Right kidney (tissue), 1 donor: ENCODE measurements at regions not wholly inside any gene's neighbourhood (a gene's known extent, or its start where the extent isn't known, plus 50 kb on each side); places are given as distances from the start of the nearest gene placed in this dataset.
"Not testable (repeated sequence)": the region's sequence is repeated elsewhere in the genome, so short reads cannot be mapped to it uniquely, and the experiment has no call there.

ENCODE experiments used
- DNase-seq: peaks from one replicate; pipeline ENCODE4 v3.0.0-alpha.2; 2016

DNA sequence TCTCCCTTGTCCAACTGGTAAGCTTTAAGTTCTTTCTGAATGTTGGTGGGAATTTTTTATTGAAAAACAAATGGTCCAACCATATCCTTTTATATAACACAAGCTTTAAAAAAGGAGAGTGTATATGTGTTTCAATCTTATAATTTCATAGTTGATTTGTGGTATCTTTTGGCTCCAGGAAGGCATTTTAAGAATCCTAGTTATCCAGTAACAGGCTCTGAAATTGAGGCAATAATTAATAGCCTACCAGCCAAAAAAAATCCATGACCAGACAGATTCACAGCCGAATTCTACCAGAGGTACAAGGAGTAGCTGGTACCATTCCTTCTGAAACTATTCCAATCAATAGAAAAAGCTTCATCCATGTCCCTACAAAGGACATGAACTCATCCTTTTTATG is 141.6 kb downstream of the FZD1 start:
- DNase-seq, result not testable (repeated sequence)

DNA sequence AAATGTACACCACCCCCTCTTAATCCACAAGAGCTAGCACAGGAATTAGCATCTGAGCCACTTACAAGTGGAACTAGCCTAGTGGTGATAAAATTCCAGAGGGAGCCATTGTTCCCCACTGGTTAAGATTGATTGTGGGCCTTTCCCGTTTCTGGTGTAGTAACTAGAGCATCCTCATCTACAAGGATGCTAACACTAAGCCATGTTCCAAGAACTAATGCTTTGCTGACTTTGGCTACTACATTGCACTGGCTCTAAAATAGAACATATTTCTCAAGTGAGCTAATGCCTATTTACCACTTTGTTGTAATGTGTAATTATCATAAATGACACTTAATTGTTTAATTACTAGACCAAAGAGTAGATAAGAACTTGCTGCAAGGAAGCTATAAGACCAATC is 143.7 kb downstream of the FZD1 start:
- DNase-seq, result no peak

DNA sequence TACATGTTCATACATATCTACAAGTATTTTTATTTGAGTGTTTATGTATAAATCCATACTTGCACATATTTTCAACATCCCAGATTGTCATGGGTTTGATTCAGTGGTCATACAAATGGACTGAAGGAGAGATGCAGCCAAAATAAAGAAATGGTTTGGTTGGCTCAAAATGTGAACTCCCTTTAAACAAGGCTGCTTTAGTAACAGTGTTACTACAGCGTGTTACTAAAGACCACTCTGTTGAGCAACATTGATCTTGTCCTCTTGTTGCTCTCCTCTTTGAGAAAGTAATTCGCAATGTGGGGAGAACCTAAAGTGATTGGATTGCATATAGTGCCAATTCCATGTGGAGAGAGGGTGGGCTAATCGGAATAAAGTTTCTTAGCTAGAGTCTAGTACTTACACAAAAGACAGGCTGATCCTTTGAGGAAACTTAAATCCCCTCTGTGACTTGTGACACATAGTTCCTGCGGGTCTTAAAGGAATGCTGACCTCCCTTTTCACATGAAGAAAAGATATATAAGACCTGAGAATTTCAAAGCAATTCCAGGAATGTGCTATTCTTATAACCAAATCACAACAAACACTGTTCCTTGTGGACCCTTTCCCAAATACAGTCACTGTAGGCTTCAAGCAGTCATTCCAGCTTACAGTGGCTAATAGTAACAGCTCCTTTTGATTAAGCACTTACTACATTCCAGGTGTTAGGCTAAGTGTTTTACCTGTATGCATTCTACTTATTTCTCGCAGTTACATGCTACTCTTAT is 144.3 kb downstream of the FZD1 start:
- no peak for DNase-seq

DNA sequence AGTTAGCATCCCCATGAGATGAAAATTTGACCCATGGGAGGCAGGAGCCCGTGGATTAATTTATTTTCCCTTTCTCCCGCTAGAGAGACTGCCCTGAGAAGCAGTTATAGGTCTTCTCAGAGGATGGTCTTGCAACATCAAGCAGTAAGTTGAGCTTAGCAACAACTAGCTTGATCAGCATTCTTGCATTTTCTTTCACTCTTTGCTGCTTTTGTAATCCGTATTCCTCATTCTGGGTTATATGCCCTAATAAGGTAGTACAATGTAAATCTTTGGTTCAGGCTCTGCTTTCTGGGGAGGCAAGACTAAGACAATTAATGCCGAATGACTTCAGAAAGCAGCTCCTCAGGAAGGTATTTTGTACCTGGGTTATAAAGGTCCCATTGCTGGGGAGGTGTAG is 146.8 kb downstream of the FZD1 start:
- no peak for DNase-seq

DNA sequence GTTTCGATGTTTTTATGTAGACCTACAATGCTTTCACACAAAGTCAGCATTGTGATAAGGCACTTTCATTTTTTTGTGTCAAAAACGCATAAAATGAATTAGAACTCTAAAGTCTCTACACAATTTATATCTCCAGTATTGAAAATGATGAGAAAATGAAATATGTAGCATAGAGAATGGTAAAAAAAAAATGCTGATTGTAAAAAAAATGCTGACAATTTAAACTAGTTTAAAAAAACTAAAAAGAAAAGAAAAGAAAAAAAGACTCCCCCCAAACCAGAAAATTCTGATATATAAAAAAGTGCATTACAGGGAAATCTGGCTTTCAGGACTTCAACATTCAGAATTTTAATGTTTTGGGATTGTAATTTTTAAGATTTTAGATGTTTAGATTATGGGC is 148.1 kb downstream of the FZD1 start:
- DNase-seq, result no peak

DNA sequence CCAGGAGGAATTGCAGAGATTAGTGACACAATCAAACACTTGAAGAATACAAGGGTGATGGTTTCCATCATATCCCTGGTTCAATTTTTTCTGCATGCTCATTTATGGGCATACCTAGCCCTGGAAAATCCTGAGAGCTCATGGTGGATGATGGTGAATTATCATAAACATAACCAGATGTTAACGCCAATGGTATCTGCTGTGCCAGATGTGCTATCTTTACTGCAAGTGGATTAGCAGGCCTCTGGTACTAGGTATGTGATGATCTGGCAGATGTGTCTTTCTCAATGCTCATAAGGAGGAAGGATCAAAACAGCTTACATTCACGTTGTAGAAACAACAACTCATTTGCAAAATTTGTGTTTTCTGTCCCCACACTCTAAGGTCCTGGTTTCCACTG is 150.5 kb downstream of the FZD1 start:
- DNase-seq, result no peak

DNA sequence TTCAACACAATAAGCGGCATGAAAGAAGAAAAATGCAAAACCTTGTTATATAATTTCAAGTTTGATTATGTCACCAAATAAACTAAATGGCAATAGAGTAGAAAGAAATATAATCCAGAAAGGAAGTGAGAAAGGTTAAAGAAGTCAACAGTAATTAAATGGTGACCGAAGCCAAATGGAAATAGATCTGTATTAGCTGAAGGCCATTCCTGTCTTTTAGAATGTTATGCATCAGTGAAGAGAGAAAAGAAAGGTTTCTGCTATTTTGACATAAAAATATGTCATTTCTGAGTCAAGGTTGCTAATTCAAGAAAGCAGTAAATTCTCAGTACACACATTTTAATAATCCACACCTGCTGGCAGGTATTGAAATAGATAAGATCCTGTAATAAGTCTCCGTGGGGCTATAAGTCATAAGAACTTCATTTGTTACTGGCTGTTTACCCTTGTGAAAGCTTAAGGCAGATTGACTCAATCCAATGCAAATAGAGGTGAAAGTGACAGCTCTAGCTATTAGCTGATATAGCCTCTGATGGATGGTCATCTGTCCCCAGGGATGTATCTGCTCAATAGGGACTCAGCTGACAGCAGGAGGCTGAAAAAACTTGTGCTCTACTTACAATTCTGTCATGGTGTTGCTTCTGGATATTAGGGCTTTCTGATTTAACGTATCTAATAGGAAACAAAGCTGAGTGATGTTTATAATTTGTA is 152.1 kb downstream of the FZD1 start:
- DNase-seq, result no peak

DNA sequence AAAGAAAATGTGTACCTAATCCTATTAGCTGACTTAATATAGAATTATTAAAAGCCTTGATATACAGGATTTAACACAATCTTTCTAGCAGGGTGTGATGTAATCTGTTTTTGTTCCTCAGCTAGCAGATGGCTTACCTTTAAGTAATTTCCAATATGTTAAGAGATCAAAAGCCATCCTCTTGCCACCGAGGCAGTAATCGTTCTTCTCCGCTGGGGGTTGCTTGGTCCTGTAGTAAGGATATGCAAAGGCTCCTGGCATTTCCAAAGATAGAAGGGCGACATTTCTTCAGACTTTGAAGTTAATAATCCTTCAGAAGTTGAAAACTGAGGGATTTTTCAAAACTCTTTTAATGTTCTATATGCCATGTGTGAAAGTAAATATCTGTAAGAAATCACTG is 156.4 kb downstream of the FZD1 start:
- DNase-seq, result no peak

DNA sequence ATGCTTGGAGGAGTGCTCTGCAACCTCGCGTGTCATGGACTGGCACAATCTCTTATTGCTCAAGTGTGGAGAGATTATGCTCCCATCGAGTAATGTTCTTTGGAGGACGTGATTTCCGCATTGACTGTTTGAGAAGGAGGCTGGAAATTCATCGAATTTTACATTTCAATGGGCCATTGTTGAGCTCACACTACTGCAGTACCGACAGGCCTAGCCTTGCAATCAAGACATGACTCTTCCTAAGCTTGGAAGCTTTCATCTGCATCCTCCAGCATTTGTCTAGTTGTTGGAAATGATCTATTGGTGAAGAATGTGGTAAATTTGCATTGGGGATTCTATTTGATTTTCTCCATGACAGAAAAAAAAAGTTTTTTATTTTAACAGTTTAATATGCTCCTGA is 156.8 kb downstream of the FZD1 start:
- DNase-seq, result no peak

DNA sequence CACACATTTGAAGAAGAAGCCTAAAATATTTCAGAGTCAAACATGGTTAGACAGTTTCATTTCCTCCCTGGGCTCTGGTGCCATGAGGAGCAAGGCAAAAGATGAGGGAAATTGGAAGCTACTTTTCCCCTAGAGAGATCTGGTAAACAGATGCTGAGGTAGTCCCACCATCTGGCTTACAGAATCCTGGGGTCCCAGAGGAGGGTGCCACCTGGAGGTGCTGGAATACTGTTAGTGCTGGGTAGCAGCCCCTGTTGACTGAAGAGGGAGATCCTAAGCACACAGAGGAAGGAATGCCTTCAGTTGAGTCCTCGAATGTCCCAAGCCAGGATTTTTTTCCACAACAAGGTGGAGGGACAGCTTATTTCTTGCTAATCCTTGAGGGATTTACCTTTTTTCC is 160.1 kb downstream of the FZD1 start:
- DNase-seq, result no peak

DNA sequence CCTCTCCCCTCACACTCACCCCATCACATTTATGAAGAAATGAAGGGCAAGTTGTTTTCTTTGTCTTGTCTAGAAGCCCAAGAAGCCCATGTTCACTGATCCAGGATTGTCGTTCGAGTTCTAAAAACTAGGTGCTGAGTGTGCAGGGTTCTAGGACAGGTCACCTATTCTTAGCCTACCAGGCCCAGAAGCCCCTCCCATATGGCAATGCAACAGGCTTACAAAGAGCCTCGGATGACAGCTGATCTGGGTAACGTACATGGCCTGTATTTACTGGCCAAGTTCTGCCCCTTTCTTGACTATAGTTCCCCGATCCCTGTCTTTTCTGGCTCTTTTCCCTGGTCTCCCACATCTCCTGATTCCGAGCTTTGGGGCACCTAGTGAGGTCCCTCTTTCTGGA is 160.9 kb downstream of the FZD1 start:
- DNase-seq, result no peak

DNA sequence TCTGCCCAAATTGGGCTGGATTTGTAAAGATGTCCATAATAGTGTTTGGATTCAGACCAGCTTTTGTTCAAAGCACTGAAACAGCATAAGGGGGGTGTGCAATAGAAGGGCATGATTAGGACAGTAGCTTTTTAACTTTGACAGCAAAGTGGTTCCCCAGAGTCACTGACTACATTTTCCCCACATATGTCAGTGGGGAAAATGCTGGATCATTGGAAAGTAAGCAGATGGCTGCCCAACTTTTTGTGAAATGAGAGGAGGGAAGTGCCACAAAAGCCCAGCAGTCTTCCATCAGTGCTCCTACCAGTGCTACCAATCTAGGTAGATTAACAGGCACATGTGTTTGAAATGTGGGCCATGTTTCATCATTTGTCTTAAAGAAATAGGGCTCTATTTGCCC is 162.8 kb downstream of the FZD1 start:
- no peak for DNase-seq

DNA sequence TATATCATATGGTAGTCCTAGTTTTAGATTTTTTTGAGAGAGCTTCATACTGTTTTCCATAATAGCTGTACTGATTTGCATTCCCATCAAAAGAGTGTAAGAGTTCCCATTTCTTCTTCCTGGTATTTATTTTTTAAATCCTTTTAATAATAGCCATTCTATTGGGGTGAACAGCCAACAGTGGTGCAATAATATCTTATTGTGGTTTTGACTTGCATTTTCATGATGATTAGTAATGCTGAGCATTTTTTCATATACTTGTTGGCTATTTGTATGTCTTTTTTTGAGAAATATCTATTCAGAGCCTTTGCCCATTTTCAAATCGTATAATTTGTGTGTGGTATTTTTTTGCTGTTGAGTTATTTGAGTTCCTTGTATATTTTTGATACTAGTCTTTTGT is 167.4 kb downstream of the FZD1 start:
- no peak for DNase-seq

DNA sequence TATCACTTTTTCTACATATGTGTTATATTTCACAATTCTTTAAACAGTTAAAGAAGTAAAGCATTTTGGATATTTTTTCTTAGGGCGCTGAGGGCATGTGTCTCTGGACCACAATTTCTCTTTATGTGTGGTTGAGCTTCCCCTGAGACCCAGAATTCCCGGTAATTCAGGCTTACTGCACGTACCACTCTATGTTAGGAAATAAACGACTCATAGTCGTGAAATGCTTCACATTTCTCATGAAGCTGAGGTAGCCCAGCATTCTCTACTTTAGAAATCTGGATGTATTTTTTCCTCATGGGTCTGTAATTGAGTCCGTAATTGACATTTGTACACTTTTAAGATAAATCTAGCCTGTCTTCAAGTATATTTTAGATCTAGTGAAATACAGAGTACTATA is 170.6 kb downstream of the FZD1 start:
- no peak for DNase-seq

DNA sequence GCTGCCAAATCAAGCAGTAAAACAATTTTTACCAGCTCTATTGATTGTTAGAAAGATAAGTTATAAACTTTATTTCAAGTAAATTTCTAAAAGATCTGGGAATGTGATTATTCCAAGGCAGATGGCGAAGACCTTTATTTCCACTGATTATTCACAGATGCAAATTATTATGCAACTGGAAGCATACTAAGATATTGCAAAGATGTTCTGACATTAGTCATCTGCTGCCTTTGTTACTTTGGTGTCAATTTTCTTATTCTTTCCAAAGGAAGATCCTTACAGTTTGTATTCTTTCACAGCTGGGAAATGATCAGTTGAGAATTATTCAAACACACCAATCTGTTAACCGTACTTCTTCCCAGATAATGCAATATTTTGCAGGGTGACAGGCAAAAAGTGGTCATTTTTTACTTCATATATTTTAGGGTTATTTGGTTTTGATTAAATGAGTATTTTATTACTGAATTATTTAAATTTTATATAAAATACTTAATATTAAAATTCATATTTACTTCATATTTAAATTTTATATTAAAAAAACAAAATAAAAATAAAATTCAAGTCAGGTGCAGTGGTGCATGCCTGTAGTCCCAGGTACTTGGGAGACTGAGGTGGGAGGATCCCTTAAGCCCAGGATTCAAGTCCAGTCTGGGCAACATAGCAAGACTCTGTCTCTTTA is 171.3 kb downstream of the FZD1 start:
- DNase-seq, result no peak

DNA sequence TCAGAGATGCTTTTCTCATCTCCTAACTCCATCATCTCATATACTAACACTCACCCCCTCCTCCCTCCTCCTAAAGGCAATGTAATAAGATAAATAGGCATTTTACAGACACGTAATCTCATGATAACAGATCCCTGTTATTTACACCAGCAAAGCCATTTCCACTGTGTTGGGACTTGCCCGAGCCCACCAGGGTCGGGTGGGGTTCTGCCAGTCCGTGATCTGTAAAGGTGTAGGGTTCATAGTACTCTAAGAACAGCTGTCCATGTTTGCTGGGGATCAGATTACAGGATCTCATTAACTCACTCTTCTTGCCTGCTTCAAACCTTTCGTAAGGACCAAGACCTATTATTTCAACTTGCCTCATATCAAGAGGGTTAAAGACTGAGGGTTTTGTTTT is 172.4 kb downstream of the FZD1 start:
- DNase-seq, result peak; percentile 6

DNA sequence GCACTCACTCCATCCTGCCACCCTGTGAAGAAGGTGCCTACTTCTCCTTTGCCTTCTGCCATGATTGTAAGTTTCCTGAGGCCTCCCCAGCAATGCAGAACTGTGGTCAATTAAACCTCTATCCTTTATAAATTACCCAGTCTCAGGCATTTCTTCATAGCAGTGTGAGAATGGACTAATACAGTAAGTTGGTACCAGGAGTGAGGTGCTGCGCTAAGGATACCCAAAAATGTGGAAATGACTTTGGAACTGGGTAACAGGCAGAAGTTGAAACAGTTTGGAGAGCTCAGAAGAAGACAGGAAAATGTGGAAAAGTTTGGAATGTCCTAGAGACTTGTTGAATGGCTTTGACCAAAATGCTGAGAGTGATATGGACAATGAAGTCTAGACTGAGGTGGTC is 176.0 kb downstream of the FZD1 start:
- not testable (repeated sequence) for DNase-seq

DNA sequence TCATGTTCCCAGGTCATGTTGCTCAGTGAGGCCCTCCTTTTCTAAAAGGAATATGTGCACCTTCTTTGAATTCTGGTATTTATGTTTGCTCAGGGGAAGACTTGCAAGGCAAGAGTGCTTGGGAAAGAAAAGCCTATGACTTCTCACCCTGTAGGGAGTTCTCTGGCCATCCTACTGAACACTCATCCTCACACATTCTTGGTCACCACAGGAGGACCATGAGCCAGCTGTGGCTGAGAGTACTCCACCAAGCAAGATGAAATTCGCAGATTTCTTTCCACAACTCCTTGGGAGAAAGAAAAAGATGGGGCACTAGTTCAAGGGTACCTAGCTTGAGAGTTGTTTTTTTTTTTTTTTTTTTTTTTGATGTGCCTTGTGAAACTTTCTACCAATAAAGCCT is 179.6 kb downstream of the FZD1 start:
- no peak for DNase-seq

DNA sequence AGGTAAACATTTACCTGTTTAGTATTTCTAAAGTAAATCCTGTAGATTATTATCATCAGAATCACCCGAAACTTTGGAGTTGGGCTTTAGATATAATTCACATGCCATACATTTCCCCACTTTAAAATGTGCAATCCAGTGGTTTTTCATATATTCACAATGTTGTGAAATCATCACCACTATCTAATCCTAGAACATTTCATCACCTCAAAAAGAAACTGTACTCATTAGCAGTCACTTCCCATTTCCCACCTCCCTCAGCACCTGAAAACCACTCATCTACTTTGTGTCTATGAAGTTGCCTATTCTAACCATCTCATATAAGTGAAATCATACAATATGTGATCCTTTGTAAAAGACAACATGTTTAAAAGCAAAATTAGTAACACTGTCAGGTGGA is 182.6 kb downstream of the FZD1 start:
- no peak for DNase-seq

DNA sequence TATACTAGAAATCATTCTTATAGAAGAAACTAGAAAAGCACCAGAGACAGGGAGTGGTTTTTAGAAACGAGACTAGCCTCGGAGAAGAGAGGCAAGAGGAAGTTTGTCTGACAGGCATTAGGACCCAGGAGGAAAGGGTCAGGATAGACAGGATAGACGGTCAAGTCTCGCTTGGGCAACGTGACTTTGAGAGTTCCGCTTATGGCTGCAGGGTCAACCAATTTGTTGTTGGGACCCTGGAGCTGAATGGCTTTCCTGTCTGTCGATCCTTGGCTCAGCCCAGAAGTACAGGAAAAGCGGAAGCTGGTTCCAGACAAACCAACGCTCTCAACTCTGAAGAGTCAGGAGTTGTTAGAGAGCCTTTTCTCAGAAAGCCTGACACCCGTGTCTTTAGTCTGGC is 191.2 kb downstream of the FZD1 start:
- no peak for DNase-seq

DNA sequence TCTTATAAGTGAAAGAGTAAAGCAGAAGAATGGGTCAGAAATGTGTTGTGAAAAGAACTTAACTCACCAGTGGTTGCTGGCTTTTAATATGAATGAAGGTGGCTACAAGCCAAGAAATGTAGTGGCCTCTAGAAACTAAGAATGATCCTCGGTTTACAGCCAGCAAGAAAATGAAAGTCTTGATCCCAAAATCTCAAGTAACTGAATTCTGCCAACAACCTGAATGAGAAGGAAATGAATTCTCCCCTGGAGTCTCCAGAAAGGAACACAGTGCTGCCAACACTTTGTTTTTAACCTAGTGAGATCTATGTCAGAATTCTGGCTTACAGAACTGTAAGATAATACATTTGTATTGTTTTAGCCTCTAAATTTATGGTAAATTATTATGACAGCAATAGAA is 193.0 kb downstream of the FZD1 start:
- no peak for DNase-seq

DNA sequence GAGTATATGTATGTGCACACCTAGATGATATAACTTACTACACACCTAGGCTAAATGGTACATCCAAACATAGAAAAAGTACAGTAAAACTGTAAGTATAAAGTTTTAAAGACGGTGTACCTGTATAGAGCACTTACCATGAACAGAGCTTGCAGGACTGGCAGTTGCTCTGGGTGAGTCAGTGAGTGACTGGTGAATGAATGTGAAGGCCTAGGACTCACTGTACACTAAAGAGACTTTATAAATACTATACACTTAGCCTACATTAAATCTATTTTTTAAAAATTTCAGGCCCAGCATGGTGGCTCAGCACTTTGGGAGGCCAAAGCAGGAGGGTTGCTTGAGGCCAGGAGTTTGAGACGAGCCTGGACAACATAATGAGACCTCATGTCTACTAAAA is 195.3 kb downstream of the FZD1 start:
- no peak for DNase-seq

DNA sequence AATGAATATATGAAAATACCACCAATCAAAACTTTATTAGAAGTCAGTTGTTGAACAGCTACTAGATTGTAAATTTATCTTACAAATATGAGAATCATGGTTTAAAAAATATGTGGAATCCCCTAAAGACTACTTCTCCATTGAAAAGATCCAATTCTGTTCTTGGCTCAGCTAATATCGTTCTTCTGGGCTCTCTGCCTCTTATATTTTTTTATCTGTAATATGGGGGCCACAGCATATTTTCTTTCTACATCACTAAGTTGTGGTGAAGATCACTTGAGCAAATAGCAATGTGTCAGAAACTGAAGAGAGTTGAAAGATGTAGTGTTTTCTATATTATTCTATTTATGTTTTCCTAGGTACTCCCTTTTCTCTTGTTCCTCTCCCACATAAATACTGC is 198.1 kb downstream of the FZD1 start:
- no peak for DNase-seq

DNA sequence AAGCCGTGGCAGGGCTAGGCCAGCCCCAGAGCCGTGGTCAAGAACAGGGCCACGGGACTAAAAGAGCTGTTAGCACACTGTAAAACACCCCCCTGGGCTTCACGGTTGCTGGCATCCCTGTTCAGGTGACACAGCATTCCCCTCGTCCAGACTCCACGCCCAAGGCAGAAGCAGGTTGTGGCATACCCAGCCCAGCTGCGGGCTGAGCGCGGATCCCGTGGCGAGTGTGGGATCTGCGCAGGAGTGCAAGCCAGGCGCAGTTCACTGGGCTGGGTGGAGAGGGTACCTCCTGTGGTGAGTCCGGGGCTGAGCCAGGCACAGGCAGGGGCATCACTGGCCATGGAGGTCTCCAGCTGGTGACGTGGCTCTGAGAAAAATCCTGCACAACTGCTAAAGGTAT is 199.1 kb downstream of the FZD1 start:
- no peak for DNase-seq
